Glomerular visceral epithelial cell (primary cell): ENCODE measurements at regions not wholly inside any gene's neighbourhood (a gene's known extent, or its start where the extent isn't known, plus 50 kb on each side); places are given as distances from the start of the nearest gene placed in this dataset.

Experiments used
- DNase-seq: peaks from one replicate; pipeline ENCODE4 v3.0.0-alpha.2; 2016; ENCODE audit errors: extremely low spot score

DNA sequence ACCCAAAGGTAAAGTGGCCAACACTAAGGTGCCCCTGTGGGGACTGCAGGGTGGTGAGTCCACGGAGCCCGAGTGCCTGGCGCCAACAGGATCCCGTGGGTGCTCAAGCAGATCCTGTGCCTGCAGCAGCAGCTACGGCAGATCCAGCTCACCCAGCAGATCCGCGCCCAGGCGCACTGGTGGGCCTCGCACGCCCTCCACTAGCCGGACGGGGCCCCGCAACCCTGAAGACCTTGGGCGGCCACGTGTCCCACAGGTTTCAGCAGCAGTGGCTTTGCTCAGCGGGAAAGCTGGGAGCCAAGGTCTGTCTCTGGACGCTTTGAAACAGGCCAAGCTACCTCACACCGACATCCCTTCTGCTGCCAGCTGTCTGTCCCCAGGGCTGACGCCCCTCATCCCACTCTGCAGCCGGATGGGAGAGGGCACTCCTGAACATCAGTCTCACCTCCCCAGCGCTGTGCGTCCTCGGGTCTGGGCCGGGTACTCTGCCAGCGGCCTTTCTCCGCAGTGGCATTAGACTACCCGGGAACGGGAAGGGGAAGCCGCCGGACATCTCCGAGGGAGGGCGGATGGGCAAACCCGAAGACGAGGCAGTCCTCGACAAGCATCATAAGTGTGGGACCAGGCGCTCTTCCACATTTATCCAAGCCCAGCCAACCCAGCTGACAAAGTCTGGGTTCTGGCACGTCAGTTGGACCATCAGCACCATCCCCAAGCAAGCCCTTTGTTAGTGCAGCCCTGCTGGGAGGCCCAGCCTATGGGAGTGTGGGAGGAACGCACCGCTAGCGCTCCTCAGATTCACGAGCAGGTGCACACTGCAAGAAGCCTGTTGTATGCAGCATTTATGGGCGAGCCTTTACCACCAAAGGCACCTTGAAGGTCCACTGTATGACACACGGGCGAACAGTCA, 212.6 kb upstream of the UBE2E2 start:
- no peak for DNase-seq

DNA sequence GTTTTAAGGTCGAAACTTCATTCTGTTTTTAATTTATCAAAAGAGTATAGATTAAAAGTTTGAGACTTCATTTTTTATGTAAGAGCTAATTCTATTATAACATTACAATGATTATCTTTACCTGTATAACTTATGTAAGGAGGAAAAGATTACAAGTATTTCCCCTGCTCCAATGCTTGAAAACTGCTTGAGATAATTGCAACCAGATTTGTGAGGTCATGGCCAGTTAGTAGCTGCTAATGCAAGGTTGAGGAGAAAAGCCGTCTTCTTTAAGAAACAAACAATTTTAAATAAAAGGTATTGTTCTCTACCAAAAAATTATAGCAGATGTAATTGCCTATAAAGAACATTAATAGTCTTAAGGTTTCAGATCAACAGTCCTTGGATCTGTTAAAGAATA, 208.3 kb upstream of the UBE2E2 start:
- DNase-seq = no peak

DNA sequence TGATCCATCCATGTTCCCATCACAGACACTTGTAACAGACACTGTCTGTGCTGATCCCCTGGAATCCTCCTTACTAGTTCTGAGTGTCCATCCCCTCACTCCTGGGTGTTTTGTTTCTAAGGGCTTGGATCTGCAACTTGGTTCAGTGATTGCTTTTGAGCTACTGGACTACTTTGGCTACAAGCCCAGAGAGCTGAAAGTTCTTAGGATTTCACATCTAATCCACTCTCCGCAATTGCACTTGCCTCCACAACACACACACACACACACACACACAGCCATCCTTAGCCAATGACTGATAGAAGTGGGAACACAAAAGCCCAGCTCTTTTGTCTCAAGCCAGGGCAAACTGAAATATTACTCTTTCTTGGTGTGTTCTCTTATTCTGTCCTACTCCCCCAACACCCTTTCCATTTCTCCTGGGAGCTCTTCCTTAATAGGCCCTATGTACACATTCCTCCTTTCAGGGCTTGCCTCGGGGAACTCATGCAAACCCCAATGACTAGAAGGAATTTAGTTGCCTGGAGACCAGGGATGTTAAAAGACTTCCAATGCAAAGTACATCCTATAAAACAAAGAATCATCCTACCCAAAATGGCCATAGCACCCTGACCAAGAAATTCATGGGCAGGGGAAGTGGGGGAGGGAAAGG, 206.1 kb upstream of the UBE2E2 start:
- DNase-seq = no peak

DNA sequence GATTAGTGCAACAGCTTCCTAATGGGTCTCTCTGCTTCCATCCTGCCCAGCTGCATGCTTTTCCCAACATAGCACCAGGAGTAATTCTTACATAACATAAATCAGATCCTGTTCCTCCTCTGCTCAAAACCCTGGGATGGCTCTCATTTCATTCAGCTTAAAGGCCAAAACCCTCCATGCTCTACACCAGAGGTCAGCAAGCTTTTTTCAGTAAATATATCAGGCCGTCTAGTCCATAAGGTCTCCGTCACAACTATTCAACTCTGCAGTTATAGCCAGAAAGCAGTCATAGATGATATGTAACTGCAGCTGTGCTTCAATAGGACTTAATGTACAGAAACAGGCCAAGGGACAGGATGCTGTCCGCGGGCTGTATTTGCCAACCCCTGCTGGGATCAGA, 202.8 kb upstream of the UBE2E2 start:
- DNase-seq = no peak

DNA sequence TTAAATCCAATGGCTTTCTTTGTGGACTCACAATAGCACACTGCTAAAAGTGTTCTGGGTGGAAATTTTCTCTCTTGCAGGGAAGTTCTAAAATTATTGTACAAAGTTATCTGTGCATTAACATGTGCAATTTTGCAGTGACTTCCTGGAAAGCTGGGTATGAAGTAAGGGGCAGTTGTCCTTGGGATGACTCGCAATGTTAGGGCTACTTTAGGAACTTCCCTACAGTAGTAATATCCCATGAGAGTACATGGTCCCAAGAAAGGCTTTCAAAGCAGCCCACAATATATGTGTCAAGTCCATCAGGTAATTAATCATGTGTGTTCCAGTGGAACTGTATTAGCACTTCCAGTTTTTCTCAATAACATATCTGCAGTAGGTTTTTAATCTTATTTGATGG, 201.0 kb upstream of the UBE2E2 start:
- no peak for DNase-seq

DNA sequence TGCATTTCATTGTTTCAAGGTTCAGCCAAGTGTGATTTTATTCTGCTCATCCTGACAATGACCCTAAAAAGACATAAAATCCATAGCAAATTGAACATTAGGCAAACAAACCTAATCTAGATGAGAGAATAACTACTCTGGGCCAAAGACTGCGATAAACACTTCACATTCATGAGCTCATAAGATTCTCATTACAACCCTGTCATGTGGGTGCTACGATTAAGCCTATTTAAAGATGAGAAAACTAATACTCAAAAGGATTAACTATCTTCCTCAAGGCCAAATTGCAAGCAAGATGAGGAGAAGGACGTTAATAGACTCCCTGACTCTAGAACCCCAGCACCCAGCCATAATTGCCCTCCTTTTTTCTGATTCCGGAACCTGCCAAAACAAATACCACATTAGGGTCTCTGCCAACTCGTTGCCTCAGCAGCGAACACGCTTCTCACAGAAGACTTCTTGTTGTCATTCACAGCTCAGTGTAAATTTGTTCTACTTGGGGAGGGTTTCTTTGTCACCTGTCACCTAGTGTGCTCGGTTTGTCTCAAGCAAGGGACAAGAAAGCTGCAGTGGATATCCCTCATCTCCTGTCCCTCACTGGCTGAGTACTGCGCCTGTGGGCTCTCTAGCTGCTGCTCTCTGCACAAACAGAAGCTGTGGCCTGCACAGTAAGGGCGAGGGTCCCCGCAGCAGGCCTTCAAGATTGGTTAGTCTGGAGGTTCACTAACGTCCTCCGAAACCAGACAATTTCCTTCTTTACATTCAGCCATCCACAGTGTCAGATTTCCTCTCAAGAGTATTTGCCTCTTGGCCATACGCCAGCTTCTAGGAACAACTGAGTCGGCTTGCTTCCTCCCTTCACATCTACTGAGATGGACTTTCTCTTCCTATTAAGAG, 200.0 kb upstream of the UBE2E2 start:
- DNase-seq = no peak

DNA sequence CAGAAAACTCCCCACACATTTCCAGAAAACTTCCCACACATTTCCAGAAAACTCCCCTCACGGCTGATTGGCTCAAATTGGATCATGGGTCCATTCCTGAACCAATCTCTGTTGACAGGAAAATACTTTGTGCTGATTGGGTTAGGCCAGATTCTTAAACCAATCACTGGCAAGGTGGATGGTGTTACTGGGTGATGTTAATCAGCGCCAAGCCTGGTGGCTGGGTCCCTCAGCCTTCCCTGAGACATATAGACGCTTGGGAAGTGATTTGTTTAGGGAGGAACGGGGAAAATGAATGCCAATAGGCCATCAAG, 199.4 kb upstream of the UBE2E2 start:
- DNase-seq = no peak

DNA sequence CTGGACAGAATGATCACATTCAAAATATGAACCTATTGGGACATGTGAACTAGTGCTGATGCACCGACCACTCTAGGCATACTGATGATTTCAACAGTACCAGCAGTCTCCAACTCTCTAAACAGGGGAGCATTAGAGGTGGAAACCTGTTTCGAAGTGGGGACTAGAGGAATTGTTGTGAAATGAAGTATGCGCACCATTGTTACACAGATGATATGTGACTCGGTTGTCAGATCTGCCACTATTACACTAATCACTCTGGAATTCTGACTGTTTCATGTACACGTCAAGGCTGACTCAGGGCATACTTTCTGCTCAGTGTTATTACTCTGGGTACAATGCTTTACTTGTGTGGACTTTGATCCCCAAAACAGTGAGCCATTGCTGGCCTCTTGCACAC, 198.2 kb upstream of the UBE2E2 start:
- DNase-seq = peak; percentile 61

DNA sequence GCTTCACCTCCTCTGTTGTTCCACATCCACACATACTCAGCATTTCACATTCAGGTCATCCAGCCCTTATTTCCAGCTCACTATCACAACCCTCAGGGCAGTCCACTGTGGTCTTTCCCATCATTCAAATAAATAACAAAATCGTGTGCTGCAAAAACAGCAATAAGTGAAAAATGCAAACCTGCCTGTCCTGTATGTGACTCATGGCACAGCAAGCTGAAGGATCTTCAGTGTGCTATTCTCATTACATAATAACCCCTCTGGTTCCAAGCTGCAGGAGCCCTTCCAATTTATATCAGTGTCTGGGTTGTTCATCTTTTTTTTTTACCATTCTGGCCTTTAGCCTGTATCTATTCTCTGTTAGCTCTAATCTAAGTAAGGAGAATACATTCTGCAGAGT, 185.3 kb upstream of the UBE2E2 start:
- peak; percentile 18 for DNase-seq

DNA sequence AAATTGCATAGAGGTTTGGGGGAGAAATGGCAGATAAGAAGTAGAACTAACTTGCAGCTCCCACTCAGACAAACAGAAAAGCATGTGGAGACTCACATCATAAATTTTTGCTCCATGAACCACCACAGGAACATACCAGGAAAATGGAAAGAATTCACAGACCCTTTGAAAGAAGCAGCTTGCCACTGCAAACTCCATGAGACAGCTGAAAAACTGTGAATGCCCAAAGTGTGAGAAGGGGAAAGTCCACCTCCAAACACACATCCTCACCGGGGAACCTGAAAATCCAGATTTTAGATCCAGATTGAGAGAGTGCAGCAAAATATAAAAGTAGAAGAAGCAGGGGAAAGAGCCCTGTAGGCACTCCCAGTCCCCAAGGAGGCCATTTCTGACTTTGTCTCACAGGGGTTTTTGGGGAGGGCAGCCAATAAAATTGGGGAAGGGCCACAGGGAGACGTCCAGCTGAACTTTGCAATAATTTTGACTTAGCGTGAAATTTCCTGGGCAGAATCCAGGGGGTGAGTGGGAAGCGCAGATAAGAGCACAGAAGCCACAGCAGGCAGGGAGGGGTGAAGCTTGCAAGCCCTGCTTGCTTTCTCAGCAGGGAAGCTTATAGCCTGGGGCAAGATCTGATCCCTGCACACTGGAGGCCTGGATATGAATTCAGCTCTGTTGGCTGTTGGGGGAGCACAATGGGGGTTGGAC, 183.4 kb upstream of the UBE2E2 start:
- no peak for DNase-seq

DNA sequence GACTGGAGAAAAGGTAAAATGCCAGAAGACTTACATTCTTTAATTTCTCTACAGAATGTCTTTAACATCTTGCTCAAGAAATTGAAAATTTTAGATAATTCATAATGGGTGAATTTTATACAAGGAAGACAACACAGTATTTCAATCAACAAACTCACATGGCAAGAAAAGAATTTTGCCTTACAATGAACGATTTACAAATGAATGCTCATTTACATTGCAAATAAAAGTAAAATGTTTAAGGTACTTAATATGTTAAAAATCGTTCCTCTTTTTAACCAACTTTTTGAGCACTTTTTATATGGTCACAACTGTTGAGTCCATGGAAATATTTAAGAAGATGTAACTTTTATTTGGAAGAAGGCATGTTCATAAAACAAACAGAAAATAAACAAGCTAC, 174.8 kb upstream of the UBE2E2 start:
- DNase-seq = no peak

DNA sequence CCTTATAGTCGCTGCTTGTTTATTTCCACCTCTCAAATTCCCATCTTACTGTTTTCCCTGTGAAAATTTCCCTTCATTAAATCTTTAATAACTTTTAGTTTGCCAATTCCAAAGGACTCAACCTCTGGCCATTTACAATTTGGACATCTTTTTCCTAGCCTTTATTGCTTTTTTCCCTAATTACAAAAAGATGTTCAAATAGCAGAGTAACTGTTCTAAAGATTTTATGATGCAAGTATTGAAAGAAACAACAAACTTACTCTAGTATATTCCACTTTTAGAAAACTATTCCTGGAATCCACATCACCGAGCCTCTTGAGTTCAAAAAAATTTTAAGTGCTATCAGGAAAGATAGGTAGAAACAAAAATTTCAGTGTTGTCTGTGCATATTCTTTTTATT, 174.1 kb upstream of the UBE2E2 start:
- DNase-seq = no peak

DNA sequence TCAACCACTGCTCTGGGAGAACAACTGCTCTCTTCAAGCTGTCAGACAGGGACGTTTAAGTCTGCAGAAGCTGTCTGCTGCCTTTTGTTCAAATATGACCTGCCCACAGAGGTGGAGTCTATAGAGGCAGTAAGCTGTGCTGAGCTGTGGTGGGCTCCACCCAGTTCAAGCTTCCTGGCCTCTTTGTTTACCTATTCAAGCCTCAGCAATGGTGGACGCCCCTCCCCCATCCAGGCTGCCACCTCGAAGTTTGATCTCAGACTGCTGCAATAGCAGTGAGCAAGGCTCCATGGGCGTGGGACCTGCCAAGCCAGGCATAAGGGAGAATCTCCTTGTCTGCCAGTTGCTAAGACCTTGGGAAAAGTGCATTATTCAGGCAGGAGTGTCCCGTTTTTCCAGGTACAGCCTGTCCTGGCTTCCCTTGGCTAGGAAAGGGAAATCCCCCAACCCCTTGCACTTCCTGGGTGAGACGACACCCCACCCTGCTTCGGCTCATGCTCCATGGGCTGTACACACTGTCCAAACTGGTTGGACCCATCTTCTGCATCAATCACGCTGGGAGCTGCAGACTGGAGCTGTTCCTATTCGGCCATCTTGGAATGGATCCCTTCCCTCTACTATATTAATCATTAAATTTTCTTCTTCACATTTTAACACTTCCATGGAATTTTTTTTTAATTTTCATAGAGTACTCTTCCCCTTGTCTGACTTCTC, 167.0 kb upstream of the UBE2E2 start:
- no peak for DNase-seq

DNA sequence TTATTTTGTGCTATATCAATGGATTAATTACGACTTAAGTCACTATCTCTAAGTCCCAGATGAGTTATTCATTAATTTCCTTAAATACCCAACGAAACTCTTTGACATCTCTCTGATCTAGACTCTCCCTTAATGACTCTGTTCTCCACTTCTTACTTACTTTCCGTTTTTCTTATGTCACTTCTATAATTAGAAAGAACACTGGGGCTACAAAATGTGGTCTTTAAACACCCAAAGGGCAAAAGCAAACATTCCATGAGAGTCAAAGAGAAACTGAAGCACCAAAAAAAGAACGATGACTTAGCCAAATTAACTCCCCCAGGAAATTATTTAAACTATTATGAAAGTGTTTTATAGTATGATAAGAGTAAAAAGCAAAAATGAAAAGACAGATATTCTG, 166.4 kb upstream of the UBE2E2 start:
- DNase-seq = no peak

DNA sequence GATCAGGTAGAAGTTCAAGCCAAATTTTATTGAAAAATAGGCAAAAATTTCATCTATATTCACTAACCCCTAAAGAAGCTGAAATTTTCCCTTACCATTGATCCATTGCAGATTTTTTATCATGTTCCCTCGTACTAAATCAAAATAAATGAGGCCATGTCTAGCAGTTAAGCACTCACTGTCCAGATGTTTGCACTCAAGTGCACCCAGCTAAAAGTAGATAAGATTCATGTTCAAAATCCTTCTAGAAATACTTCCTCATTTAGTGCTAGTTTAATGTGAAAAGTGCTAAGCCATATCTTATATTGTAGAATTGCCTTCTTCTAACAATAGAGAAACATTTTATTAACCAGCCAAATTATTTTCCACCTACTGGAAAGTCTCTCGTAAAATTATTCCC, 164.7 kb upstream of the UBE2E2 start:
- DNase-seq = no peak

DNA sequence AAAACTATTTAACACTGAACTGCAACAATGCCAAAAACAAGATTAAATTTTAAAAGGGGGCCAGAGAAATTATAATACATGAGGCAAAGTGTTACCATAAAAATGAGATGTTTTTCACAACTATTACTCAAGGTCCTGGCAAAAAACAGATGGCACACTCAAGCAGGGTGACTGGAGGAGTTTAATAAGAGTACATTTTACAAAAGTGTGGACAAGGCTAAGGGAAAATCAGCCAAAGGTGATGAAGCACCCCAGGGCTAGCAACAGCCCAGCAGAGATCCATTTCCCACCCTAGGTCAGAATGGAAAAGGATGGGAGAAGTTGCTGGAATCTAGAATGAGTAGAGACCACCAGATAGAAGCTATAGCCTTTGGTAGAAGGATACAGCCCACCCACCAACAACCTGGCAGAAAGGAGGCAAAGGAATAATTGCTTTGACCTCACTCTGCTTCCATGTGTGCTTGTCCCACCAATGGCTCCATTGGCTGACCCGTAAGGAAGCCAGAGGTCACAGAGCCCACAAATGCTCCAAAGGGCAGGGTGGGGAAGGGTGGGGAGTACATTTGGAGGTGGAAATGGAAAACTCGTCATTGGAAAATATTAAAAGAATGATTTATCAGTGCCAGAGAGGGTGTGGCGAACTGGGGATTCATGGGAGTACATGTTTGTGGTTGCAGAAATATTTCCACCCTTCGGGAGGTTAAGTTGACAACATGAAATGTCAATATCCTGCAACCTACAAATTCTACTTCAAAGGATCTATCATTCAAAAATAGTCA, 161.0 kb upstream of the UBE2E2 start:
- DNase-seq = no peak

DNA sequence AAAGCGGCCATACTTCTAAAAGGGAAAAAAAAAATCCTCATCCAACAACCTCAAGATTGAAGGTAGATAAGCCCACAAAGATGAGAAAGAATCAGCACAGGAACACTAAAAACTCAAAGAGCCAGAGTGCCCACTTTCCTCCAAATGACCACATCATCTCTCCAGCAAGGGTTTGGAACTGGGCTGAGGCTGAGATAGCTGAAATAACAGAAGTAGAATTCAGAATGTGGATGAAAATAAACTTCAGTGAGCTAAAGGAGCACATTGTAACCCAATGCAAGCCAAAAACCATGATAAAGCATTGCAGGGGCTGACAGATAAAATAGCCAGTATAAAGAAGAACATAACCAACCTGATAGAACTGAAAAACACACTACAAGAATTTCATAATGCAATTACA, 158.7 kb upstream of the UBE2E2 start:
- DNase-seq = no peak

DNA sequence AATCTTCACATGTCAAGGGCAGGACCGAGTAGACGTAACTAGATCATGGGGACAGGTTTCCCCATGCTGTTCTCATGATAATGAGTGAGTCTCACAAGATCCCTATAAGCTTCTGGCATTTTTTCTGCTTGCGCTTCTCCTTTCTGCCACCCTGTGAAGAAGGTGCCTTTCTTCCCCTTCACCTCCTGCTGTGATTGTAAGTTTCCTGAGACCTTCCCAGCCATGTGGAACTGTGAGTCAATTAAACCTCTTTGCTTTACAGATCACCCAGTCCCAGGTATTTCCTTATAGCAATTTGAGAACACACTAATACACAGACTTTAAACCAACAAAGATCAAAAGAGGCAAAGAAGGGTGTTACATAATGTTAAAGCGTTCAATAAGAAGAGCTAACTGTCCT, 156.6 kb upstream of the UBE2E2 start:
- DNase-seq = no peak

DNA sequence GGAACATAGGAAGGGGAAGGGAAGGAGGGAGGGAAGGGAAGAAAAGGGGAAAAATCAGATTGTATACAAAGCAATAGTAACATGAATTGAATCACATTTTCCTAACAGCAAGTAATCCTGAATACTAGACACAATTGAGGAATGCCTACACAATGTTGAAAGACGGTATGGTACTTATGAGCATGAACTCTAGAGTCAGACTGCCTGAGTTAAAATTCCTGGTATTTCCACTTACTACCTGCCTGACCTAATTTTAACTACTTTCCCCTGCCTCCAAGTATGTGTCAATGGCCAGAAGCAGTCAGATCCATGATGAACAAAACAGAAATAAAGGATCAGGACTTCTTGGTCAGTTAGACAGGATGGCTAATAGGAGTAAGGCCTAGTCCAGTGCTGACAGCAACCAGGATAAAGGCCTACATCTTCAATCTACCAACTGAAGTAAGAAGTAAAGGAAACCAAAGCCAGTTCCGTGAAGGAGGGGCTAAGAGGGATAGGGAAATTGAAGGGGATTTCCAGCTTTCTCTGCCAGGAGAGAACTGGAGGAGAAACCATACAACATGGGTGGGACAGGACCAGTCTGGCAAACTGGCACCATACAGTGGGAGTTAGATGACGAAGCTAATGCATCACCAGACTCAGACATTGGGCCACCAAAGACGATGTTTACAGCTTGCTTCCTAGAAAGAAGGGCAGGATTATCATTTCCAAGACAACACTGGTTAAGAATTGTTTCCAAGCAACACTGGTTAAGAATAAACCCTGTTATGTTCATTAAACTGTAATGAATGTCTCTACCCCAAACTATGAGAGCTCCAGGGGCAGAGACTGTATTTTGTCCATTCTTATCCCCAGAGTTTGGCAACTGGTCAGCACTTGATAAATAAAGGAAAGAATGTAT, 151.6 kb upstream of the UBE2E2 start:
- DNase-seq = peak; percentile 75
